Testis (tissue), 2 donors: ENCODE measurements at regions not wholly inside any gene's neighbourhood (a gene's known extent, or its start where the extent isn't known, plus 50 kb on each side); places are given as distances from the start of the nearest gene placed in this dataset.
"Not testable (repeated sequence)": the region's sequence is repeated elsewhere in the genome, so short reads cannot be mapped to it uniquely, and the experiment has no call there.

Source experiments
- DNase-seq: peaks from one replicate; pipeline ENCODE4 v3.0.0-alpha.2; 2019
- H3K27ac ChIP-seq, 2 donors: fragments of 200-600 bp; sonication (generic); one replicate each; pipeline ENCODE4 v1.5.1; 2019
- H3K27me3 ChIP-seq: fragments of 200-600 bp; sonication (generic); one replicate; pipeline ENCODE4 v1.5.1; 2019
- H3K36me3 ChIP-seq: fragments of 200-600 bp; sonication (generic); one replicate; pipeline ENCODE4 v1.5.1; 2017; ENCODE audit warnings: low read depth; ENCODE audit errors: missing control alignments
- H3K4me1 ChIP-seq: fragments of 200-600 bp; sonication (generic); one replicate; pipeline ENCODE4 v1.5.1; 2019
- H3K4me3 ChIP-seq, 2 donors: fragments of 200-600 bp; sonication (generic); one replicate each; pipeline ENCODE4 v1.5.1; 2017 to 2019
- H3K9me3 ChIP-seq: fragments of 200-600 bp; sonication (generic); one replicate; pipeline ENCODE4 v1.5.1; 2017
- CTCF ChIP-seq, 3 experiments: fragments of 450-650 bp in 2 of 3; fragments of 200-600 bp in 1 of 3; sonication (generic) in 1 of 3; IDR thresholded peaks; one replicate each; pipeline ENCODE4 v1.5.1; 2016 to 2019; ENCODE audit warnings: antibody characterized with exemption in 3 of 3, mild to moderate bottlenecking in 2 of 3, moderate library complexity in 1 of 3
- POLR2A ChIP-seq: fragments of 450-650 bp; IDR thresholded peaks from one replicate; pipeline ENCODE4 v1.6.1; 2017; ENCODE audit warnings: antibody characterized with exemption, mild to moderate bottlenecking, moderate library complexity
- WGBS, 2 donors: methylation state at CpG; one replicate each; pipeline ENCODE4 v1.1.5; 2018; 5-methylcytosine and 5-hydroxymethylcytosine counted together
- intact Hi-C: fragments of 100-400 bp; cut with DNase I; formaldehyde crosslinking; loops from one replicate; pipeline ENCODE4 v1.15.1; 2023; ENCODE audit warnings: low total_unique reads

GRCh38 chr3:166263460-166263859, 426.2 kb upstream of the BCHE start:
- no peak for DNase-seq

GRCh38 chr3:166258293-166258850, 421.1 kb upstream of the BCHE start:
- H3K9me3 ChIP-seq, DNase-seq, H3K27ac ChIP-seq, H3K27me3 ChIP-seq, H3K36me3 ChIP-seq, H3K4me1 ChIP-seq, intact Hi-C loops: not testable (repeated sequence)
- peak overlapping the region in 1 of 2 donors; percentile 10 for H3K4me3 ChIP-seq
- WGBS, 2 donors: 84% methylated on average over 40 of the region's 41 CpGs; no CpG with 5 or more reads in 1 of the 2 donors

More at GRCh38 chr3:166263460-166263859, 426.2 kb upstream of the BCHE start:
- Histone ChIP-seq H3K9me3 (no peaks in the 10 kb centered on the region), H3K4me3 (no peak overlapping the region), H3K36me3 (no peaks in the 10 kb centered on the region), H3K27ac (no peak overlapping the region), H3K4me1 (no peaks in the 10 kb centered on the region), H3K27me3 (no peaks in the 10 kb centered on the region)
- 76 to 78% methylated on average over 2 of the region's 2 CpGs for whole genome bisulfite sequencing, 2 donors
- TF ChIP-seq POLR2A: no peak
- TF ChIP-seq CTCF (IDR thresholded peaks at IDR 0.05): no peak
- intact Hi-C loops: no loop called here

- peak; percentile 48 for DNase-seq
- Histone ChIP-seq H3K36me3 (no peaks in the 10 kb centered on the region), H3K9me3 (no peaks in the 10 kb centered on the region), H3K27me3 (no peaks in the 10 kb centered on the region), H3K4me1 (no peaks in the 10 kb centered on the region), H3K27ac (no peak overlapping the region), H3K4me3 (no peak overlapping the region)
- TF ChIP-seq POLR2A (no peak), CTCF (IDR thresholded peaks at IDR 0.05) (no peak)
- 60 to 84% methylated on average over 14 to 16 of the region's 16 CpGs for WGBS, 2 donors
- intact Hi-C loops: no loop called here
Measured at GRCh38 chr3:166257715-166258114, 420.5 kb upstream of the BCHE start.

GRCh38 chr3:166248784-166249183, 411.6 kb upstream of the BCHE start:
- Histone ChIP-seq H3K4me1 (no peaks in the 10 kb centered on the region), H3K27ac (no peak overlapping the region), H3K36me3 (no peaks in the 10 kb centered on the region), H3K4me3 (no peak overlapping the region), H3K27me3 (no peaks in the 10 kb centered on the region), H3K9me3 (no peaks in the 10 kb centered on the region)
- TF ChIP-seq POLR2A (no peak), CTCF (IDR thresholded peaks at IDR 0.05) (no peak)
- WGBS, 2 donors: 59 to 81% methylated on average over 3 of the region's 3 CpGs
- intact Hi-C loops: no loop called here
- DNase-seq: no peak

- H3K36me3 ChIP-seq: no peaks in the 10 kb centered on the region
- intact Hi-C loops: no loop called here
- TF ChIP-seq POLR2A: no peak
- no peak for TF ChIP-seq CTCF (IDR thresholded peaks at IDR 0.05)
- H3K27me3 ChIP-seq: no peaks in the 10 kb centered on the region
- no peak overlapping the region for H3K27ac ChIP-seq
- no peaks in the 10 kb centered on the region for H3K4me1 ChIP-seq
- DNase-seq: no peak
- no peak overlapping the region for H3K4me3 ChIP-seq
- H3K9me3 ChIP-seq: no peaks in the 10 kb centered on the region
Measured at GRCh38 chr3:166243511-166243910, 406.3 kb upstream of the BCHE start.
